NCI-H2196 treated with DMSO at 0.1 percent for 48 hours (cell line): ENCODE measurements at regions not wholly inside any gene's neighbourhood (a gene's known extent, or its start where the extent isn't known, plus 50 kb on each side); places are given as distances from the start of the nearest gene placed in this dataset.

Experiments used
- DNase-seq: peaks from one replicate; lab custom pipeline; 2025; ENCODE audit not compliant: unreplicated experiment; lab: John Stamatoyannopoulos, UW

GRCh38 chr11:39145346-39145745 is 2314.1 kb downstream of the LRRC4C start:
- DNase-seq = no peak

- DNase-seq = no peak
Observed at GRCh38 chr11:39144351-39145130, 2314.9 kb downstream of the LRRC4C start.

DNA sequence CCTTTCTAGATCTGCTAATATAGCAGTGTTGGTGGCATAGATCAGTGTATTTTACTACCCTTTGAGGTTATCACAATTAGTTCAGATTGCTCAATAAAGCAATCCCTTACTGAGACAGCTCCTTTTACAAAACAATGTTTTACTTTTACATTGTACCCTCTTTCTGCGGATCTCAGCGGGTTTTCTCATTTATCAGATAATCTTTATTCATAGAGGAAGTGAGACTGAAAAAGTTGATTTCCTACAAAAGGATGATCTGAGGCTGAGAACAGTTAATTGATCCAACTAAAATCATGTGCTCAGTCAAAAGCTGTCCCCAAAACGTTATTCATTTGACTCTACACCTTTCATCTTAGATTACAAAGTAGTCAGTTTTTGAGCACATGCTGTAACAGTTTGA is 2319.9 kb downstream of the LRRC4C start:
- DNase-seq = no peak

DNA sequence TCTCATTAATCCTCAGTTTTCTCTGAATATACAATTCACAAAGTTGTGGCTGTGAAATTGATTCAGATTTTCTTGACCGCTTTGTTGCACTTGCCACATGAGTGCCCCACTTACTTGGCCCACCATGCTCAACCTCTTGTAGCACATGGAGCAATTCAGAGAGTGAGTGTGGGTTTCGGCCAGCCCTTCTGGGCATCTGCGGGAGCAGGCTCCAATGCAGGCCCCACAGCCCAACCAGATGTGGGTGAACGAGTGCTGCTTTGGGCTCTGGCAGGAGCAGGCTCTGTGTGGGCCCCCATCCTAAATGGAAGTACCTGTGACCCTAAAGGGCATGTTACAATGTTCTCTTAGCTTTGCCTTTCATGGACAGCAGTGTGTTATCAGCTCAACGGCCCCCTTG is 2338.6 kb downstream of the LRRC4C start:
- no peak for DNase-seq

GRCh38 chr11:39113606-39114005 is 2345.8 kb downstream of the LRRC4C start:
- DNase-seq = no peak

- no peak for DNase-seq
Observed at GRCh38 chr11:39102236-39102635, 2357.2 kb downstream of the LRRC4C start.

DNA sequence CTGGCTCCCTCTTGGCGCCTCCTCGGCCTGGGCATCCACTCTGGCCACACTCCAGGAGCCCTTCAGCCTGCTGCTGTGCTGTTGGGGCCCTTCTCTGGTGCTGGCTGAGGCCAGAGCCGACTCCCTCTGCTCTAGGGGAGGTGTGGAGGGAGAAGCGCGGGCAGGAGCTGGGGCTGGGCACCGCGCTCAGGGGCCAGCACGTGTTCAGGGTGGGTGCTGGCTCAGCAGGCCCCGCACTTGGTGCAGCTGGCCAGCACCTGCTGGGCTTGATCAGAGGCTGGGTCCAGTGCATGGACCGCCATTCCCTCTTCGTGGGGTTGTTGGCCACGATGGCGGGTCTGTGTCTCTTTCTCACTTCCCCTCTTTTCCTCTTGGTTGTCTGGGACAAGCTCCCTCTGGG is 2381.0 kb downstream of the LRRC4C start:
- DNase-seq = no peak

DNA sequence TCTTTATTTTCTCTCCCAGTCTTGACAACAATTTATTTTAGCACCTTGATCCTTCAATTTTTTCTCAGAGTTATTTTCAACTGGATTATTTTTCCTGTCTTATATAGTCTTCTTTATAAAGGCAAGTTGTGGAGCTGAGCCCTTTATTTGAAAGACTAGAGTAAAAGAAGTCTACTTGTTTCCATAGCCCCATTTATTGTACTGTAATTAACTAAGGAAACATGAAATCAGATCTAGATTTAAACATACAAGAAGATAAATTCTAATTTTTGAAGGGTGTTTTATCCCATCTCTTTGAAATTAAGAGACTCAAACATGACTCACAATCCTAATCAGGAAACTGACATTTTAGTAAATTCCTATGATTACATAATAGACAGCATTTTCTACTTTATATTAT is 2421.8 kb downstream of the LRRC4C start:
- no peak for DNase-seq

- no peak for DNase-seq
Observed at GRCh38 chr11:39036021-39036420, 2423.4 kb downstream of the LRRC4C start.

DNA sequence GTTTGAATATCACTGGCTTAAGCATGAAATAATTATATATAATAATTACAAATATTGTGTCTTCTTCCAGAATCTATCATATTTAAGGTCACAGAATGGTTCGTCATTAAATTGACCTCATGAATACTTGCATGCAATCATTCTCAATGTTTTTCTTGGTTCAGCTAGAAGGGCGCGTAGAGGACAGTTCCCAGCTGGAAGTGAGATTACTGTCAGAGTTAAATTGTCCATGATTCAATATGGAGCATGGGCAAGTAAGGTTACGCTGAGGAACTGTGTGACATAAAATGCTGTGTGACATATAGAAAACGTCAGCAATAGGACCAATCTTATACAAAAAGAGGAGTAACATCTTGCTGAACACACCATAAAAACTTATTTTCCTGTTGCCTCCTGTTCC is 2423.5 kb upstream of the RAG2 start:
- no peak for DNase-seq

DNA sequence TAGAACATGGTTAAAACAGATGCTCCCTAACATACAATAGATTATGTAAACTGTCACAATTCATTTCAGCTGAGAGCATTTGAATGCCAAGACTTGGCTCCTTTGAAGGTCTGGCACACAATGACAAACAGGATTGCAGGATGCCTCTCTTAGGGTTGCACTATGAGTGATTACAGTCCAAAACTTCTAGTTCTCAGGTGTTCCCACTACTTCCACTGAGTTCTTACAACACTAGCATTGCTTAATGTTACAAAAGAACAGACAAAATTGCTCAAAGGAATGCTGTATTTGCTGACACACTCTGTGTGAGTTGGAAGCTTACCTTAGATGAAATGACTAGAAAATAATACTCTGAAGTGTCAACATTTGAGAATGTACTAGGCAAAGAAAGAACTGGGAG is 2413.8 kb upstream of the RAG2 start:
- no peak for DNase-seq

DNA sequence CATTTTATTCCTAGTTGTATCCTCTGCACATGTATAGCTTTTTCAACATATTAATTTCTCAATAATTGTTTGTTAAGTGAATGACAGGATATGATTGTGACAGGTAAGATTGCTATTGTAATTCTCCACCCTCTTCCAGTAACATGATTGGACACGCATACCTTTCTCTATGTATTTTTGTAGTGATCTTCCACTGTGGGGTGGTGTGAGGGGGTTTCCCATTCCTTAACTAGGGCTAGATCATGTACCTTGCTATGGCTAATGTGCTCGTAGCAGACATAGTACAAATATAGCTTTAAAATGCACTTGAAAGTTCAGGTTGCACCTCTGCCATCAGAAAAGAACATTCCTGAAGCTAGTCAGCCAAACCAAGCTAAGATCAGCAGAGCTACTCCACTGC is 2392.8 kb upstream of the RAG2 start:
- no peak for DNase-seq

DNA sequence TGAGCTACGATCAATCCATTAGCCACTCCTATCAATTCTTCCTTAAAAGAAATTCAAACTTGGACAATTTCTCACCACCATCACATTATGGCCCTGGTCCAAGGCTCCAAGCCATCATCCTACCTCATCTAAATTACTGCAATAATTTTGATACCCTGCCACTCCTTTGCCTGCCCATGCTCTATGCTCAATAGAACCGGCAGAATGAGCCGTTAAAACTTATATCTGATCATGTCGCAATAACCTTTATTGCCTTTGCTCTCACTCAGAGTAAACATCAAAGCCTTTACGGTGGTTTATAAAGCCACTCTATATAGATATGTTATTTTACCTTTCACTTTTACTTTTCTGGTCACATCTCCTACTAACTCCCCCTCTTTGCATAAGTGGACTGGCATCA is 2392.1 kb upstream of the RAG2 start:
- DNase-seq = no peak

DNA sequence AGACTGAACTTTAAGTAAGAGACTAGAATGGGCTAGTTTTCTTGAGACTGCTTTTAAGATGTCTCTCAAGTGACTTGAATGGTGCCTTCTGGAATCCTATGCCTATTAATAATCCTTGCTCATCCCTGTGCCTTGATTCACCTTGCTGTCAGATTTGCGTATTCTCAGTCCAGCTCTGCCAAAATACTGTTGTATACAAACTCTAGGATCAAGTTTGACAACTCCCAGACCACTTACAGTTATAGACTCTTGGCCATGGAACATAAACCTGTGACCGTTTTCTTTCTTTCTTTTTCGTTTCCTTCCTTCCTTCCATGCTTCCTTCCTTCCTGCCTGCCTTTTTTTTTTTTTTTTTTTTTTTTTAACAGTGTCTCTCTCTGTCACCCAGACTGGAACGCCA is 2390.9 kb upstream of the RAG2 start:
- DNase-seq = no peak

GRCh38 chr11:38972220-38972619 is 2374.2 kb upstream of the RAG2 start:
- no peak for DNase-seq

GRCh38 chr11:38971141-38971540 is 2373.1 kb upstream of the RAG2 start:
- DNase-seq = no peak

DNA sequence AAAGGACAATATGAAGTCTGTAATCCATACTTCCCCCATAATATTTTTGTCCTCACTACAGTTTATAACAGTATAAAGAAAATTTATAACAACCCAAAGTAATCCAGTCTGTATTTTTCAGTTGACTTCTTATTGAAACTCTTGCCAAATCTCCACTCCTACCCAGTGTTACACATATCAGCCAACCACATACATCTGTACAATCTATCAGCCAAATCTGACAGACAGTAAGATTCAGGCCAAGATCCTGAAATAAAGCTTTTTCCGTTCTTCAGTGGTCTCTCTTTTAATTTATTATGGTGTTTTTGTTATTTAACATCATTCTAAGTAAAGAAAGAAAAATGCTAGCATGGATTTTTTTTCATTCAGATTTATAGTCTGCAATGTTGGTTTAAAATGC is 2370.9 kb upstream of the RAG2 start:
- no peak for DNase-seq

DNA sequence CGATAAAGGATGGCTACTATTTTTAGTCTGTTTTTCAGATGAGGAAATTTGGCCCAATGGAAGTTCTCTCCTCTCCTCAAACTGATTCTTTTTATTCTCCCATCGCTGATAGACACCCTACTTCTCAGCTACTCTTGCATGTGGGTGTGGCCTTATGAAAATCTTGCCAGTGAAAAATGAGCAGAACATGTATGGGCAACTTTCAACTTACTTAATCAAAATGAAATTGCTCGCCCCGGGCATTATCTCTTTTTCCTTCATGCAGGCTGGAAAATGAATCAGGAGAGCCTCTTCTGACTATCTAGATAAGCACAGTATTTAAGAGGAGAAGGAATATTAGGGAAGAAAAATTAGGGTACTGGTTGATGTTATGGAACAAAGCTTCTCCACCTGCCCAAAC is 2354.7 kb upstream of the RAG2 start:
- no peak for DNase-seq

GRCh38 chr11:38950867-38951266 is 2352.8 kb upstream of the RAG2 start:
- DNase-seq = no peak

DNA sequence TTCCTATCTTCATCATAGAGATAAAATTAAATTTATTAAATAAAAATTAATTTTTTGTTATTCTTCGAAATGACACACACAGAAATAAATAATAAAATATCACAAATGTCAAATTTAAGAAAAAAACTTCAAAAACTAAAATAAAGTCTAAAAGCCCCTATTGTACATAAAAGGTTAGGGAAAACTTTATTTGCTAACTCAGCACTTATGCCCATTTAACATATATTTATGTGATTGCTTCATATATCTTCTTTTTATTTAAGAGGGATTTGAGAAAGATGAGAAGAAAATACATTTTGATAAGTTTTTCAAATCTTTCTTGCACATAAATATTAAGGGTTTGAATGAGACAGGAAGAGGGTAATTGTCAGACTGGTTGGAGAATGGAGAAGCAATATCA is 2350.4 kb upstream of the RAG2 start:
- DNase-seq = no peak

- DNase-seq = no peak
Observed at GRCh38 chr11:38937709-38938108, 2339.7 kb upstream of the RAG2 start.

DNA sequence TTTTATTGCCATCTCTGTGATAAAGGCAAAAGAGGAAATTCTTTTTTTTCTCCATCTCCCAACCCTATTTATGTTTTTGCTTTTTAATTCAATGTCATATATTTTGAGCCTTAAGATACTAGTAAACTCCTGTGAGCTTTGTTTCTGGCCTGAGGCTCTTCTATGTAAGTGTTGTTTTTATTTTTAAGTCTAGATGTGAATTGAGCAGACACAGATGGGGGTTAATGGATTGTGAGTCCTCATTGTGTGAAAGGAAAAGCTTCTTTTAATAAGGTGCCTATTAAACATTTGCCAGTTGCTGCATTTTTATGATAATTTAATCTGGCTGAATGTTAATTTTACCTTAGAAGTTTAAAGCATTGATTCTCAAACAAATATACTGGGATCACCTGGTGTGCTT is 2337.9 kb upstream of the RAG2 start:
- no peak for DNase-seq

DNA sequence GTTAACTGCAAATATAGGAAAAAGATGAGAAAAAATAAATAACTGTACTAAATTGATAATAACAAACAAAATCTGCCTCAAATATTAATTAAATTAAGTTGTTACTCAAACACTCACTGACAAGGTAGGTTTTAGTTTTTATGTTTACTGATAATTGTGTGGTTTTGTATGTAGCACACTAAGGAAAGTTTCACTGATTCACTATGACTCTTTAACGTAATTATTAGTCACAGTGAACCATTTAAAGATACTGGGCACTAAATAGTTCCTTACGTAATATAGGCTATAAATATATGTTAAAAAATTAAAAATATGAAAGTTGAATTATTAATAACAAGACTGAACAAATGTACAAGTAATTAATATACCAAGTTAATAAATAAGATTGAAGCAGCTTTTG is 2330.0 kb upstream of the RAG2 start:
- DNase-seq = no peak
